Progenitor cell of endocrine pancreas (in vitro differentiated cells): ENCODE measurements at regions not wholly inside any gene's neighbourhood (a gene's known extent, or its start where the extent isn't known, plus 50 kb on each side); places are given as distances from the start of the nearest gene placed in this dataset.

Experiments
- DNase-seq: peaks from one replicate; pipeline ENCODE4 v3.0.0; 2021; ENCODE audit warnings: low spot score; ENCODE audit not compliant: unreplicated experiment
- H3K27ac Mint-ChIP-seq: 2 replicates; pipeline ENCODE4 v1.8.0; 2021; ENCODE audit warnings: mild to moderate bottlenecking, moderate library complexity, mixed read lengths
- H3K27me3 Mint-ChIP-seq: 2 replicates; pipeline ENCODE4 v1.8.0; 2021; ENCODE audit warnings: mixed read lengths
- H3K36me3 Mint-ChIP-seq: 2 replicates; pipeline ENCODE4 v1.8.0; 2022; ENCODE audit warnings: mixed read lengths; ENCODE audit not compliant: insufficient read depth
- H3K4me1 Mint-ChIP-seq: 2 replicates; pipeline ENCODE4 v1.8.0; 2021; ENCODE audit warnings: low read depth, mixed read lengths
- H3K4me3 Mint-ChIP-seq: 2 replicates; pipeline ENCODE4 v1.8.0; 2021; ENCODE audit warnings: low read depth, mild to moderate bottlenecking, moderate library complexity, mixed read lengths
- H3K9me3 Mint-ChIP-seq: 2 replicates; pipeline ENCODE4 v1.8.0; 2021; ENCODE audit warnings: low read depth, mixed read lengths
- CTCF ChIP-seq: fragments of 200-600 bp; sonication (generic); IDR thresholded peaks from one replicate; pipeline ENCODE4 v1.5.0; 2021; ENCODE audit warnings: antibody characterized with exemption, mild to moderate bottlenecking; ENCODE audit not compliant: unreplicated experiment

- Mint-ChIP-seq H3K27me3 (no peaks in the 10 kb centered on the region), H3K27ac (peak overlapping the region; percentile 4), H3K9me3 (no peaks in the 10 kb centered on the region), H3K36me3 (no peaks in the 10 kb centered on the region), H3K4me3 (no peak overlapping the region), H3K4me1 (peaks cover 1% of the 10 kb centered on the region)
- TF ChIP-seq CTCF: no peak
- DNase-seq: no peak
Observed at GRCh38 chr4:19650903-19651864, 600.5 kb upstream of the SLIT2 start.

GRCh38 chr4:19645589-19645988 is 606.1 kb upstream of the SLIT2 start:
- no peaks in the 10 kb centered on the region for H3K27me3 Mint-ChIP-seq
- TF ChIP-seq CTCF: no peak
- no peak overlapping the region for H3K4me3 Mint-ChIP-seq
- H3K36me3 Mint-ChIP-seq: no peaks in the 10 kb centered on the region
- no peak overlapping the region for H3K27ac Mint-ChIP-seq
- no peak for DNase-seq
- H3K4me1 Mint-ChIP-seq: no peaks in the 10 kb centered on the region
- peaks cover 16% of the 10 kb centered on the region for H3K9me3 Mint-ChIP-seq

GRCh38 chr4:19636451-19636850 is 615.3 kb upstream of the SLIT2 start:
- Mint-ChIP-seq H3K36me3 (no peaks in the 10 kb centered on the region), H3K9me3 (peaks cover 10% of the 10 kb centered on the region), H3K27me3 (no peaks in the 10 kb centered on the region), H3K4me3 (no peak overlapping the region), H3K4me1 (no peaks in the 10 kb centered on the region), H3K27ac (no peak overlapping the region)
- no peak for DNase-seq
- no peak for TF ChIP-seq CTCF

- no peak for TF ChIP-seq CTCF
- Mint-ChIP-seq H3K4me3 (no peak overlapping the region), H3K4me1 (no peaks in the 10 kb centered on the region), H3K9me3 (peaks cover 10% of the 10 kb centered on the region), H3K36me3 (no peaks in the 10 kb centered on the region), H3K27ac (no peak overlapping the region), H3K27me3 (no peaks in the 10 kb centered on the region)
- DNase-seq: no peak
Observed at GRCh38 chr4:19631814-19632213, 619.9 kb upstream of the SLIT2 start.

- no peak for TF ChIP-seq CTCF
- DNase-seq: no peak
- Mint-ChIP-seq H3K36me3 (no peaks in the 10 kb centered on the region), H3K27me3 (no peaks in the 10 kb centered on the region), H3K27ac (no peak overlapping the region), H3K4me1 (no peaks in the 10 kb centered on the region), H3K4me3 (no peak overlapping the region), H3K9me3 (peaks cover 11% of the 10 kb centered on the region)
Observed at GRCh38 chr4:19623866-19624265, 627.8 kb upstream of the SLIT2 start.
